Endothelial cell (in vitro differentiated cells): ENCODE measurements at regions not wholly inside any gene's neighbourhood (a gene's known extent, or its start where the extent isn't known, plus 50 kb on each side); places are given as distances from the start of the nearest gene placed in this dataset.
A peak's percentile ranks its signal among the peaks of the same experiment; 100 is the strongest.

Experiments
- DNase-seq: peaks from one replicate; pipeline ENCODE4 v3.0.0; 2021; ENCODE audit warnings: low spot score
- H3K27ac Mint-ChIP-seq: one replicate; pipeline ENCODE4 v1.8.0; 2021; ENCODE audit warnings: mixed read lengths, inconsistent platforms; ENCODE audit not compliant: unreplicated experiment
- H3K27me3 Mint-ChIP-seq: one replicate; pipeline ENCODE4 v1.8.0; 2021; ENCODE audit warnings: mild to moderate bottlenecking, moderate library complexity, mixed read lengths, inconsistent platforms; ENCODE audit not compliant: unreplicated experiment
- H3K36me3 Mint-ChIP-seq: one replicate; pipeline ENCODE4 v1.8.0; 2021; ENCODE audit warnings: mild to moderate bottlenecking, low read depth, mixed read lengths, inconsistent platforms; ENCODE audit not compliant: unreplicated experiment
- H3K4me1 Mint-ChIP-seq: one replicate; pipeline ENCODE4 v1.8.0; 2021; ENCODE audit warnings: mild to moderate bottlenecking, mixed read lengths, inconsistent platforms; ENCODE audit not compliant: unreplicated experiment
- H3K4me3 Mint-ChIP-seq: one replicate; pipeline ENCODE4 v1.8.0; 2021; ENCODE audit warnings: mild to moderate bottlenecking, mixed read lengths, inconsistent platforms; ENCODE audit not compliant: unreplicated experiment
- H3K9me3 Mint-ChIP-seq: one replicate; pipeline ENCODE4 v1.8.0; 2021; ENCODE audit warnings: mixed read lengths, inconsistent platforms; ENCODE audit not compliant: unreplicated experiment
- TF ChIP-seq, protein P1 (sequence below): fragments of 200-600 bp; sonication (generic); IDR thresholded peaks from one replicate; pipeline ENCODE4 v1.5.0; 2021; ENCODE audit warnings: antibody characterized with exemption; ENCODE audit not compliant: unreplicated experiment

DNA sequence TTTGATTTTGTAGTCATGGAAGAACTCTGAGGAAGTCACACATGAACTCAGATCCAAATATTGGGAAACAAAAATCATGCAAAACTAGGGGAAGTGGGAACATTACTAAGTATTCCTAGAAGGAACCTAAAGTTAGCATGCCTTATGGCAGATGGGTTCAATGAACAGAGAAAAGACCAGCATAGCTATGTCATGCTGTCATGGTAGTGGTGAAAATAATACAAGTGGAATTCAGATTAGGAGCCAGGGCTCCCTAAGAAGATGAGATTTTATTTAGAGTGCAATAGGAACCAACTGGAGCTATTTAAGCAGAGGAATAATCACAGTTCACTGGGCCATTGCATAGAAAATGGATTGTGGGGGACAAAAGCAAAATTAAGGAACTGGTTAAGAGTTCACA lies 134.0 kb downstream of the DIO2 start:
- no peak for DNase-seq
- no peaks in the 10 kb centered on the region for H3K9me3 Mint-ChIP-seq
- no peak overlapping the region for H3K27ac Mint-ChIP-seq
- H3K27me3 Mint-ChIP-seq, result no peaks in the 10 kb centered on the region
- TF ChIP-seq, protein P1, sequence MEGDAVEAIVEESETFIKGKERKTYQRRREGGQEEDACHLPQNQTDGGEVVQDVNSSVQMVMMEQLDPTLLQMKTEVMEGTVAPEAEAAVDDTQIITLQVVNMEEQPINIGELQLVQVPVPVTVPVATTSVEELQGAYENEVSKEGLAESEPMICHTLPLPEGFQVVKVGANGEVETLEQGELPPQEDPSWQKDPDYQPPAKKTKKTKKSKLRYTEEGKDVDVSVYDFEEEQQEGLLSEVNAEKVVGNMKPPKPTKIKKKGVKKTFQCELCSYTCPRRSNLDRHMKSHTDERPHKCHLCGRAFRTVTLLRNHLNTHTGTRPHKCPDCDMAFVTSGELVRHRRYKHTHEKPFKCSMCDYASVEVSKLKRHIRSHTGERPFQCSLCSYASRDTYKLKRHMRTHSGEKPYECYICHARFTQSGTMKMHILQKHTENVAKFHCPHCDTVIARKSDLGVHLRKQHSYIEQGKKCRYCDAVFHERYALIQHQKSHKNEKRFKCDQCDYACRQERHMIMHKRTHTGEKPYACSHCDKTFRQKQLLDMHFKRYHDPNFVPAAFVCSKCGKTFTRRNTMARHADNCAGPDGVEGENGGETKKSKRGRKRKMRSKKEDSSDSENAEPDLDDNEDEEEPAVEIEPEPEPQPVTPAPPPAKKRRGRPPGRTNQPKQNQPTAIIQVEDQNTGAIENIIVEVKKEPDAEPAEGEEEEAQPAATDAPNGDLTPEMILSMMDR, result no peak
- H3K4me3 Mint-ChIP-seq, result no peak overlapping the region
- H3K36me3 Mint-ChIP-seq, result no peaks in the 10 kb centered on the region
- H3K4me1 Mint-ChIP-seq, result no peaks in the 10 kb centered on the region

DNA sequence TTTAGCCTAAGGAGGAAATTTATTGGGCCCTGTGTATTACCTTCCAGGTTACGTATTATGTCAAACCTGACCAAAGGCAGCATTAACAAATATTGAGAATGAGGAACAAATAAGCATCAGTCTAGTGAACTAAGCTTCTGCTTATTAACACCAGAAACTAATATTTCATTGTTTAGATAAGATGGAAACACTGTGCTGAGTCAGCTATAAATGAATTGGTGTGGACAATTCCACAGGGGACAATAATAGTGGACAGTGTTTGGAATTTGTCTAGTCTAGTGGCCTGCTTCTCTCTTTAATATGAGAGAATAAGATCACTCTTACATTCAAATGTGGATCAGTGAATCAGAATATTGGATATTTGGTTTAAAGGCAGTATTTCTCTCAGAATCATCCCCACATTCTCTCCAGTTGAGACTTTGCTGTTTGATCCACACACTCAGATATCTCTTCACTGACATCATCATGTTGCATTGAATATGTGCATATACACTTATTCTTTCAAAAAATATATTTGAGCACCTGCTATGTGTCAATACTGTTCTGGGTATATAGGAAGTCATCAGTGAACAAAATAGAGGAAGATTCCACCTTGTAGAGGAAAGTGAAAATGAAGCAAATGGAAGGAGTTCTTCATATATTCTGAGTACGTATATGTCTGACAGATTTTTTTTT lies 136.3 kb downstream of the DIO2 start:
- Mint-ChIP-seq H3K27ac (no peak overlapping the region), H3K4me1 (no peaks in the 10 kb centered on the region), H3K9me3 (no peaks in the 10 kb centered on the region), H3K36me3 (no peaks in the 10 kb centered on the region), H3K4me3 (no peak overlapping the region), H3K27me3 (no peaks in the 10 kb centered on the region)
- TF ChIP-seq, protein P1, result no peak
- no peak for DNase-seq

DNA sequence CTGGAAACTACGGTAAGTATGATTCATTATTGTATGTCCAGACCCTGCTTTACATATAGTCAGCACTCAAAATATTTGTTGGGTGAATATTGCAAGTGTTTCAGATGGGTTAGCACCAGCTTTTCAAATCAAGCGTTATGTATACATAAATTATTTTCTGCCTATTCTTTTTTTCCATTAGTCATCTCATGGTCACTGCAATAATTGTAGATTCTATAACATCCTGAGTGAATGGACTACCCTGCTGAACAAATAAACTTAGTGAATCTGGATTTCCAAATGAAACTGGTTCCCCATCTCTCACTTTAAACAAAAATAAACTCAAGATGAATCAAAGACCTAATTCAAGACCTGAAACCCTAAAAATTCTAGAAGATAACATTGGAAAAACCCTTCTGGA lies 152.3 kb downstream of the DIO2 start:
- H3K27me3 Mint-ChIP-seq, result no peaks in the 10 kb centered on the region
- H3K4me1 Mint-ChIP-seq, result no peaks in the 10 kb centered on the region
- H3K4me3 Mint-ChIP-seq, result no peak overlapping the region
- H3K27ac Mint-ChIP-seq, result no peak overlapping the region
- DNase-seq, result no peak
- TF ChIP-seq, protein P1, result no peak
- H3K9me3 Mint-ChIP-seq, result no peaks in the 10 kb centered on the region
- no peaks in the 10 kb centered on the region for H3K36me3 Mint-ChIP-seq

DNA sequence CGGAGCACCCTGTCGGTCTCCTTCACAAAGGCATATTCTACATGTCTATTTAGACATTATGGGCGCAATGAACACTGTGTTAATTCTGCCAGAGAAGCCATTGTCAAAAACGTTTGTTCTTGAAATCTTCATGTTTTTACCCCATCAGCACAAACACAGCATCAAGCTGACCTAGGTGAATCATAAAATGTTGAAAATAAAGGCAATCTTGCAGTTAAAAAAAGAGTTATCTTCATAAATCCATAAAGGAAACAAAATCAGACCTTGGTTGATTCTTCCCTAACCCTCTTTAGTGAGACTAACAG lies 154.9 kb downstream of the DIO2 start:
- no peaks in the 10 kb centered on the region for H3K9me3 Mint-ChIP-seq
- H3K4me1 Mint-ChIP-seq, result no peaks in the 10 kb centered on the region
- no peak for DNase-seq
- TF ChIP-seq, protein P1, result peak; percentile 27
- no peaks in the 10 kb centered on the region for H3K27me3 Mint-ChIP-seq
- no peaks in the 10 kb centered on the region for H3K36me3 Mint-ChIP-seq
- H3K27ac Mint-ChIP-seq, result no peak overlapping the region
- no peak overlapping the region for H3K4me3 Mint-ChIP-seq

DNA sequence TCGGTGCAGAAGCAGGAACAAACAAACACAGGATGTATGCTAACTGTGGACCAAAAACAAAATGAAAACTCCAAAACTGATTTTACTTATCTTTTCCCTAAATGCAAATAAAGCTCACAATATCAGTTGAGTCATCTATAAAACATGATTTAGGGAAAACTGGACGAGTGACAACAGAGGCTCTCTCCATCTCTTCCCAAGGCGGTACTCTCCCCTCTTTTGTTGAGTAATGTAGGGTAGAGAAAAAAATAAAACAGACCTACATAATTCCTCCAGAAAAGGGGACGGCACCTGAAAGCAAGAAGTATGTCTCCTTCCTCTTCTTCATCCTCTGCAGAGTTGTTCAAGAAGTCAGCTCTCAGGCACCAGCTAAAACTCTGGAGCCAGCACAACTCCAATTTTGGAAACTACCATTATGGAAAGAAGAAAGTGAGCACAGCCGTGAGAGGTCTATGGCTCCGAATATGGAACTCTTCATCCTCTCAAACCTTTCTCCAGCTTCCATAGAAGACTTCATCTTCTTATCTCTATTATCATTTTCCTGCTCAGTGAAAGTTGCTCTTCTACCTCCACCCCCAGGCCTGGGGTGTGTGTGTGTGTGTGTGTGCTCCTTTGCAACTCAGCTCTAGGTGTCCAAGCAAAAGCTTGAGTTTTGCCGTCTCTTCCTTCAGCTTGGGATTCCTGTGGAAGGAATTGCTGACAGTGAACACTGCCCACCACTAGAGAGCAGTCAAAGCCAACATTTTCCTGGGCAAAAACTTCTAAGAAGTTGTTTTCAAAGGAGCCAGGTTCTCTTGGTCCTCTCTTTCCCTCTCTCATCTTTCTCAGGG lies 155.4 kb downstream of the DIO2 start:
- H3K4me3 Mint-ChIP-seq, result no peak overlapping the region
- TF ChIP-seq, protein P1, result peak; percentile 74
- H3K27ac Mint-ChIP-seq, result no peak overlapping the region

More for the DNA sequence above, 155.4 kb downstream of the DIO2 start:
- DNase-seq, result peak; percentile 53
- Mint-ChIP-seq H3K9me3 (no peaks in the 10 kb centered on the region), H3K27me3 (no peaks in the 10 kb centered on the region), H3K4me1 (no peaks in the 10 kb centered on the region), H3K36me3 (no peaks in the 10 kb centered on the region)
